IMR-90 (cell line): ENCODE measurements at regions not wholly inside any gene's neighbourhood (a gene's known extent, or its start where the extent isn't known, plus 50 kb on each side); places are given as distances from the start of the nearest gene placed in this dataset.
"Not testable (repeated sequence)": the region's sequence is repeated elsewhere in the genome, so short reads cannot be mapped to it uniquely, and the experiment has no call there.

ENCODE experiments used
- ATAC-seq: fragments of 200-7000 bp; cut with Tn5 transposase; 2 replicates; pipeline ENCODE4 v1.9.1; 2020; ENCODE audit warnings: low read depth, mild to moderate bottlenecking, moderate library complexity
- BruUV-seq: library from RNA; stranded (reverse); fragments of 400-500 nt; replicated peaks from 2 replicates; lab custom pipeline; 2021; lab: Mats Ljungman, UMichigan
- CTCF ChIA-PET: fragments of 300-600 bp; formaldehyde crosslinking; extraction: SDS; loops from one replicate; lab custom pipeline; 2021; ENCODE audit warnings: antibody characterized with exemption; lab: Yijun Ruan, JAX
- POLR2A ChIA-PET: fragments of 300-600 bp; sonication (Branson Sonifier 250); formaldehyde crosslinking; loops from one replicate; lab custom pipeline; 2022; ENCODE audit warnings: antibody characterized with exemption; ENCODE audit not compliant: unreplicated experiment; lab: Charles Lee
- DNase-seq: peaks from one replicate; pipeline ENCODE4 v3.0.0; 2013
- H2AFZ ChIP-seq: replicated peaks from 2 replicates; pipeline ENCODE3; 2013; ENCODE audit warnings: low read length, mild to moderate bottlenecking; ENCODE audit not compliant: poor library complexity
- H2AK5ac ChIP-seq: 2 replicates; pipeline ENCODE4 v1.6.1; 2013; ENCODE audit warnings: low read depth, low read length, inconsistent platforms
- H2AK9ac ChIP-seq: replicated peaks from 2 replicates; pipeline ENCODE3; 2013; ENCODE audit warnings: mild to moderate bottlenecking, low read depth, low read length, moderate library complexity; ENCODE audit not compliant: poor library complexity
- H2BK120ac ChIP-seq: 2 replicates; pipeline ENCODE4 v1.6.1; 2013; ENCODE audit warnings: low read depth, low read length, inconsistent platforms
- H2BK15ac ChIP-seq: 3 replicates; pipeline ENCODE4 v1.6.1; 2013; ENCODE audit warnings: low read depth, low read length, inconsistent platforms
- H2BK20ac ChIP-seq: 2 replicates; pipeline ENCODE4 v1.6.1; 2013; ENCODE audit warnings: low read depth, mild to moderate bottlenecking, inconsistent platforms, low read length, moderate library complexity
- H2BK5ac ChIP-seq: 2 replicates; pipeline ENCODE4 v1.6.1; 2013; ENCODE audit warnings: mild to moderate bottlenecking, low read depth, low read length, inconsistent platforms; ENCODE audit not compliant: poor library complexity, severe bottlenecking
- H3K14ac ChIP-seq: replicated peaks from 2 replicates; pipeline ENCODE4 v1.6.1; 2013; ENCODE audit warnings: low read depth, low read length, inconsistent platforms
- H3K18ac ChIP-seq: 2 replicates; pipeline ENCODE4 v1.6.1; 2013; ENCODE audit warnings: low read depth, low read length, control low read depth
- H3K23ac ChIP-seq: 2 replicates; pipeline ENCODE4 v1.6.1; 2013; ENCODE audit warnings: low read depth, low read length, inconsistent platforms
- H3K27ac ChIP-seq: 2 replicates; pipeline ENCODE4 v1.5.1; 2013; ENCODE audit warnings: mild to moderate bottlenecking, control low read depth, low read length; ENCODE audit not compliant: insufficient read depth
- H3K27me3 ChIP-seq: 2 replicates; pipeline ENCODE4 v1.6.1; 2013; ENCODE audit warnings: low read length; ENCODE audit not compliant: control insufficient read depth, insufficient read depth
- H3K36me3 ChIP-seq: 2 replicates; pipeline ENCODE4 v1.6.1; 2013; ENCODE audit warnings: low read length, mixed read lengths; ENCODE audit not compliant: control insufficient read depth, insufficient read depth
- H3K4ac ChIP-seq: 2 replicates; pipeline ENCODE4 v1.6.1; 2013; ENCODE audit warnings: low read depth, low read length, inconsistent platforms
- H3K4me1 ChIP-seq: 2 replicates; pipeline ENCODE4 v1.6.1; 2013; ENCODE audit warnings: low read length, mixed read lengths; ENCODE audit not compliant: control insufficient read depth, insufficient read depth
- H3K4me2 ChIP-seq: 2 replicates; pipeline ENCODE4 v1.6.1; 2013; ENCODE audit warnings: low read depth, mild to moderate bottlenecking, control low read depth, low read length, moderate library complexity
- H3K4me3 ChIP-seq: 2 replicates; pipeline ENCODE4 v1.5.1; 2013; ENCODE audit warnings: low read depth, mild to moderate bottlenecking, control low read depth, low read length, moderate library complexity; ENCODE audit not compliant: insufficient read depth
- H3K56ac ChIP-seq: 2 replicates; pipeline ENCODE4 v1.6.1; 2013; ENCODE audit warnings: low read length, inconsistent platforms; ENCODE audit not compliant: insufficient read depth; ENCODE audit errors: extremely low read depth
- H3K79me1 ChIP-seq, 2 experiments: 2 replicates each; pipeline ENCODE4 v1.6.1; 2013; ENCODE audit warnings: low read length in 2 of 2, inconsistent platforms in 1 of 2, low read depth in 1 of 2
- H3K9ac ChIP-seq: 2 replicates; pipeline ENCODE4 v1.6.1; 2013; ENCODE audit warnings: low read depth, low read length, control low read depth
- H3K9me1 ChIP-seq: 2 replicates; pipeline ENCODE4 v1.6.1; 2013; ENCODE audit warnings: low read length, inconsistent platforms; ENCODE audit not compliant: insufficient read depth
- H3K9me3 ChIP-seq: 2 replicates; pipeline ENCODE4 v1.6.1; 2013; ENCODE audit warnings: low read length; ENCODE audit not compliant: control insufficient read depth, insufficient read depth
- H4K20me1 ChIP-seq: 2 replicates; pipeline ENCODE4 v1.6.1; 2013; ENCODE audit warnings: low read length, inconsistent platforms; ENCODE audit not compliant: insufficient read depth
- H4K5ac ChIP-seq: 2 replicates; pipeline ENCODE4 v1.6.1; 2013; ENCODE audit warnings: mild to moderate bottlenecking, low read depth, low read length, control low read depth
- H4K8ac ChIP-seq, 2 experiments: 2 replicates each; pipeline ENCODE4 v1.6.1; 2013; ENCODE audit warnings: low read depth in 2 of 2, low read length in 2 of 2, control low read depth in 1 of 2, inconsistent platforms in 1 of 2
- H4K91ac ChIP-seq: 2 replicates; pipeline ENCODE4 v1.6.1; 2013; ENCODE audit warnings: low read depth, low read length, inconsistent platforms; ENCODE audit not compliant: insufficient read depth
- WGBS, 2 experiments: methylation state at CpG; one replicate each; pipeline versions ENCODE4 v1.1.5 to v1.1.7; 2013; ENCODE audit warnings: missing lambda C conversion rate in 2 of 2; ENCODE audit not compliant: insufficient read length in 1 of 2; ENCODE audit errors: extremely low coverage in 2 of 2; 5-methylcytosine and 5-hydroxymethylcytosine counted together
- dilution Hi-C: fragments of 300-500 bp; cut with HindIII; formaldehyde crosslinking; loops from one replicate; pipeline ENCODE4 v1.14.3; 2018; ENCODE audit warnings: low sequenced_read_pairs; ENCODE audit not compliant: unreplicated experiment
- in situ Hi-C: fragments of 300-500 bp; cut with MboI; formaldehyde crosslinking; loops from 3 replicates; pipeline ENCODE4 v1.14.3; 2019; ENCODE audit warnings: low sequenced_read_pairs, inconsistent platforms, mixed read lengths
- intact Hi-C: fragments of 100-400 bp; cut with micrococcal nuclease; formaldehyde crosslinking; loops from 2 replicates; pipeline ENCODE4 v1.10.0; 2022

DNA sequence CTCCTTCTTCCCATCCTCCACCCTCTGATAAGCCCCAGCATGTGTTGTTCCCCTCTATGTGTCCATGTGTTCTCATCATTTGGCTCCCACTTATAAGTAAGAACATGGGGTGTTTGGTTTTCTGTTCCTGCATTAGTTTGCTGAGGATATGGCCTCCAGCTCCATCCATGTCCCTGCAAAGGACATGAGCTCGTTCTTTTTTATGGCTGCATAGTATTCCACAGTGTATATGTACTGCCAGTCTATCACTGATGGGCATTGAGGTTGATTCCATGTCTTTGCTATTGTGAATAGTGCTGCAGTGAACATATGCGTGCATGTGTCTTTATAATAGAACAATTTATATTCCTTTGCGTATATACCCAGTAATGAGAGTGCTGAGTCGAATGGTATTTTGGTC, 62.8 kb upstream of the IFFO2 start:
- H3K56ac ChIP-seq, H4K8ac ChIP-seq, in situ Hi-C loops, H2BK5ac ChIP-seq, H3K9ac ChIP-seq, H2BK120ac ChIP-seq, DNase-seq, H2BK15ac ChIP-seq, H3K4me1 ChIP-seq, H3K4ac ChIP-seq, H3K18ac ChIP-seq, dilution Hi-C loops, H2AFZ ChIP-seq, H3K4me3 ChIP-seq, H3K27me3 ChIP-seq, H4K91ac ChIP-seq, POLR2A ChIA-PET, H2BK20ac ChIP-seq, H3K27ac ChIP-seq, H3K4me2 ChIP-seq, H3K23ac ChIP-seq, BruUV-seq, H4K5ac ChIP-seq, H4K20me1 ChIP-seq, ATAC-seq, H3K79me1 ChIP-seq, H2AK9ac ChIP-seq, H3K9me1 ChIP-seq, H3K9me3 ChIP-seq, H3K36me3 ChIP-seq, H3K14ac ChIP-seq, CTCF ChIA-PET, intact Hi-C loops, H2AK5ac ChIP-seq: not testable (repeated sequence)
- no CpG with 5 or more reads among the region's 4 CpGs for WGBS, 2 experiments
